ENCODE measurements at regions not wholly inside any gene's neighbourhood (a gene's known extent, or its start where the extent isn't known, plus 50 kb on each side); places are given as distances from the start of the nearest gene placed in this dataset.

GRCh38 chr12:94799136-94799535 lies 148.8 kb upstream of the TMCC3 start:
- TF ChIP-seq POLR2AphosphoS5 (IDR thresholded peaks at IDR 0.05): no peak
- no peak for TF ChIP-seq CTCF (IDR thresholded peaks at IDR 0.05)
- TF ChIP-seq EP300 (IDR thresholded peaks at IDR 0.05): no peak

Data from esophagus muscularis mucosa (tissue), 4 donors.